CD4-positive, alpha-beta T cell (primary cell): ENCODE measurements at regions not wholly inside any gene's neighbourhood (a gene's known extent, or its start where the extent isn't known, plus 50 kb on each side); places are given as distances from the start of the nearest gene placed in this dataset.

Source experiments
- ATAC-seq: fragments of 200-7000 bp; cut with Tn5 transposase; one replicate; pipeline ENCODE4 v1.10.0; 2022; ENCODE audit warnings: mild to moderate bottlenecking; ENCODE audit not compliant: poor library complexity
- CTCF ChIA-PET: fragments of 350-600 bp; sonication (Branson Sonifier 250); formaldehyde crosslinking; loops from one replicate; lab custom pipeline; 2021; ENCODE audit warnings: antibody characterized with exemption, inconsistent platforms; lab: Charles Lee
- POLR2A ChIA-PET: fragments of 350-600 bp; sonication (Branson Sonifier 250); formaldehyde crosslinking; loops from one replicate; lab custom pipeline; 2021; ENCODE audit warnings: antibody characterized with exemption, inconsistent platforms; lab: Charles Lee
- DNase-seq, 14 experiments: peaks; one replicate each; pipeline ENCODE4 v3.0.0-alpha.2; 2013 to 2020; ENCODE audit warnings: mixed read lengths in 2 of 14
- H3K27ac ChIP-seq, 2 donors: one replicate each; pipeline versions ENCODE4 v1.5.1 to v1.7.0; 2013; ENCODE audit warnings: low read length in 2 of 2, low read depth in 1 of 2, mild to moderate bottlenecking in 1 of 2
- H3K27me3 ChIP-seq, 2 experiments: 1 replicate in 1 of 2; 2 replicates in 1 of 2; pipeline versions ENCODE4 v1.6.1 to v1.7.0; 2013; ENCODE audit warnings: low read length in 2 of 2, control low read depth in 1 of 2, mild to moderate bottlenecking in 1 of 2, moderate library complexity in 1 of 2; ENCODE audit not compliant: insufficient read depth in 2 of 2, control insufficient read depth in 1 of 2
- H3K36me3 ChIP-seq: one replicate; pipeline ENCODE4 v1.6.1; 2013; ENCODE audit warnings: low read length, control low read depth; ENCODE audit not compliant: insufficient read depth
- H3K4me1 ChIP-seq: one replicate; pipeline ENCODE4 v1.6.1; 2013; ENCODE audit warnings: low read length, control low read depth; ENCODE audit not compliant: insufficient read depth
- H3K4me3 ChIP-seq: one replicate; pipeline ENCODE4 v1.5.1; 2013; ENCODE audit warnings: mild to moderate bottlenecking, low read length, moderate library complexity
- H3K9me3 ChIP-seq, 2 experiments: 1 replicate in 1 of 2; 2 replicates in 1 of 2; pipeline versions ENCODE4 v1.6.1 to v1.7.0; 2013; ENCODE audit warnings: low read length in 2 of 2, mild to moderate bottlenecking in 2 of 2, control low read depth in 1 of 2, moderate library complexity in 1 of 2; ENCODE audit not compliant: control insufficient read depth in 1 of 2, insufficient read depth in 1 of 2
- H3K27ac Mint-ChIP-seq: one replicate; pipeline ENCODE4 v1.8.0; 2020; ENCODE audit warnings: mixed read lengths
- H3K27me3 Mint-ChIP-seq: one replicate; pipeline ENCODE4 v1.8.0; 2021; ENCODE audit warnings: mixed read lengths
- H3K36me3 Mint-ChIP-seq: one replicate; pipeline ENCODE4 v1.8.0; 2021; ENCODE audit warnings: low read depth, mixed read lengths
- H3K4me1 Mint-ChIP-seq: one replicate; pipeline ENCODE4 v1.8.0; 2021; ENCODE audit warnings: low read depth, mixed read lengths
- H3K4me3 Mint-ChIP-seq: one replicate; pipeline ENCODE4 v1.8.0; 2020; ENCODE audit warnings: mild to moderate bottlenecking, mixed read lengths
- H3K9me3 Mint-ChIP-seq: one replicate; pipeline ENCODE4 v1.8.0; 2020; ENCODE audit warnings: mixed read lengths
- CTCF ChIP-seq: fragments of 200-600 bp; IDR thresholded peaks from one replicate; pipeline ENCODE4 v1.8.0; 2022; ENCODE audit warnings: antibody characterized with exemption, mild to moderate bottlenecking
- intact Hi-C, 2 experiments: fragments of 100-400 bp; cut with DNase I in 1 of 2; cut with micrococcal nuclease in 1 of 2; formaldehyde crosslinking; loops; one replicate each; pipeline versions ENCODE4 v1.15.1 to v1.9.0; 2023 to 2025; cut with DNase I, micrococcal nuclease

- no peaks in the 10 kb centered on the region for H3K9me3 Mint-ChIP-seq
- CTCF ChIA-PET, result interaction anchor here (0.6 kb wide), 1 partner anchor 157 kb away, joined by 3 read pairs; no protein-coding TSS in a partner anchor
- H3K36me3 Mint-ChIP-seq, result no peaks in the 10 kb centered on the region
- ATAC-seq, result no peak
- H3K9me3 ChIP-seq, result no peaks in the 10 kb centered on the region
- peaks cover 36% of the 10 kb centered on the region for H3K4me1 Mint-ChIP-seq
- TF ChIP-seq CTCF, result no peak
- H3K27me3 ChIP-seq, result no peaks in the 10 kb centered on the region
- H3K4me3 ChIP-seq, result no peak overlapping the region
- peaks cover 52% of the 10 kb centered on the region for H3K4me1 ChIP-seq
- intact Hi-C loops, result no loop called here
- no peak overlapping the region for H3K27ac ChIP-seq
- POLR2A ChIA-PET, result interaction anchor here (1.3 kb wide), 1 partner anchor 41 kb away, joined by 3 read pairs; no protein-coding TSS in a partner anchor
- H3K27ac Mint-ChIP-seq, result no peak overlapping the region
- DNase-seq, result no peak
- H3K4me3 Mint-ChIP-seq, result no peak overlapping the region
- no peaks in the 10 kb centered on the region for H3K36me3 ChIP-seq
- H3K27me3 Mint-ChIP-seq, result no peaks in the 10 kb centered on the region
Observed at GRCh38 chr1:53408755-53409129, 50.5 kb upstream of the DMRTB1 start.

- Histone ChIP-seq H3K4me3 (no peak overlapping the region), H3K4me1 (peaks cover 56% of the 10 kb centered on the region), H3K9me3 (no peaks in the 10 kb centered on the region), H3K36me3 (no peaks in the 10 kb centered on the region), H3K27ac (no peak overlapping the region), H3K27me3 (no peaks in the 10 kb centered on the region)
- no peak for TF ChIP-seq CTCF
- Mint-ChIP-seq H3K36me3 (no peaks in the 10 kb centered on the region), H3K4me1 (peaks cover 41% of the 10 kb centered on the region), H3K27ac (no peak overlapping the region), H3K4me3 (no peak overlapping the region), H3K27me3 (no peaks in the 10 kb centered on the region), H3K9me3 (no peaks in the 10 kb centered on the region)
- DNase-seq, result no peak
- POLR2A ChIA-PET, result interaction anchor here (1.3 kb wide), 1 partner anchor 41 kb away, joined by 3 read pairs; no protein-coding TSS in a partner anchor
- CTCF ChIA-PET, result no interaction called here
- no peak for ATAC-seq
- intact Hi-C loops, result no loop called here
Observed at GRCh38 chr1:53409233-53409632, 50.0 kb upstream of the DMRTB1 start.
